ENCODE measurements at regions not wholly inside any gene's neighbourhood (a gene's known extent, or its start where the extent isn't known, plus 50 kb on each side); places are given as distances from the start of the nearest gene placed in this dataset.

- H3K4me3 ChIP-seq (ENCODE audit: low read depth, low read length): no peak overlapping the region
- DNase-seq (ENCODE audit: low read depth): no peak
- TF ChIP-seq CTCF (IDR thresholded peaks at IDR 0.05; ENCODE audit: insufficient read depth, low read length): no peak
These were observed 416.8 kb upstream of the HS6ST1 start for GRCh38 chr2:128735296-128735960.

- no peak for DNase-seq (ENCODE audit: low read depth)
- no peak overlapping the region for H3K4me3 ChIP-seq (ENCODE audit: low read depth, low read length)
- TF ChIP-seq CTCF (IDR thresholded peaks at IDR 0.05; ENCODE audit: insufficient read depth, low read length): no peak
These were observed 417.5 kb upstream of the HS6ST1 start for GRCh38 chr2:128736046-128736688.

GRCh38 chr2:128736689-128737545, 418.2 kb upstream of the HS6ST1 start:
- peak; percentile 98 for TF ChIP-seq CTCF (IDR thresholded peaks at IDR 0.05; ENCODE audit: insufficient read depth, low read length)
- peak; percentile 45 for DNase-seq (ENCODE audit: low read depth)
- peak overlapping the region; percentile 35 for H3K4me3 ChIP-seq (ENCODE audit: low read depth, low read length)

- TF ChIP-seq CTCF (IDR thresholded peaks at IDR 0.05; ENCODE audit: insufficient read depth, low read length): no peak
- no peak overlapping the region for H3K4me3 ChIP-seq (ENCODE audit: low read depth, low read length)
- no peak for DNase-seq (ENCODE audit: low read depth)
These were observed 418.8 kb upstream of the HS6ST1 start for GRCh38 chr2:128737546-128737826.

- TF ChIP-seq CTCF (IDR thresholded peaks at IDR 0.05; ENCODE audit: insufficient read depth, low read length): no peak
- DNase-seq (ENCODE audit: low read depth): no peak
- no peak overlapping the region for H3K4me3 ChIP-seq (ENCODE audit: low read depth, low read length)
These were observed 419.9 kb upstream of the HS6ST1 start for GRCh38 chr2:128738446-128739110.

GRCh38 chr2:128742467-128742866, 423.8 kb upstream of the HS6ST1 start:
- H3K4me3 ChIP-seq (ENCODE audit: low read depth, low read length): no peak overlapping the region
- TF ChIP-seq CTCF (IDR thresholded peaks at IDR 0.05; ENCODE audit: insufficient read depth, low read length): no peak
- no peak for DNase-seq (ENCODE audit: low read depth)

Measured in fibroblast of the aortic adventitia (primary cell).